22Rv1 (cell line): ENCODE measurements at regions not wholly inside any gene's neighbourhood (a gene's known extent, or its start where the extent isn't known, plus 50 kb on each side); places are given as distances from the start of the nearest gene placed in this dataset.

ENCODE experiments used
- H3K27ac ChIP-seq: fragments of 450-650 bp; 2 replicates; pipeline ENCODE4 v1.5.1; 2017
- ZFX ChIP-seq: fragments of 450-650 bp; IDR thresholded peaks from 2 replicates; pipeline ENCODE4 v1.6.1; 2017; ENCODE audit warnings: antibody characterized with exemption, borderline replicate concordance
- TF ChIP-seq, protein P1 (sequence below): fragments of 450-650 bp; IDR thresholded peaks from 2 replicates; pipeline ENCODE4 v1.5.1; 2017; ENCODE audit warnings: mild to moderate bottlenecking

DNA sequence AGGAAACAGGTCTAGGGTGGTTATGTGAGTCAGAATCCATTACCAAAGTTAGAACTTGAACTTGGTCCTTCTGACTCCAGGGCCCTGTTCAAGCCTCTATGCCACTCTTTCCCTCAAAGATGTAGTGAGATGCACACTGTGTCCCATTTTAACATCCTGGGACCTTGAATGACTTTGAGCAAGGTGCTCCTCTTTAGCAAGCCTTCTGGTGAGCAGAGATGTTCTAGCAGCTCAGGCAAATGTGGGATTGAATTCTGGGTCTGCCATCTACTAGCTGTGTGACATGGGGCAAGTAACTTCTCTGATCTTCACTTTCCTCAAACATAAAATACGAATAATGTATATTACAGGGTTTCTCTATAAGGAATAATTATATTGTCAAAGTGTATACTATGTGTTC is 294.0 kb upstream of the CXCR4 start:
- TF ChIP-seq, protein P1, sequence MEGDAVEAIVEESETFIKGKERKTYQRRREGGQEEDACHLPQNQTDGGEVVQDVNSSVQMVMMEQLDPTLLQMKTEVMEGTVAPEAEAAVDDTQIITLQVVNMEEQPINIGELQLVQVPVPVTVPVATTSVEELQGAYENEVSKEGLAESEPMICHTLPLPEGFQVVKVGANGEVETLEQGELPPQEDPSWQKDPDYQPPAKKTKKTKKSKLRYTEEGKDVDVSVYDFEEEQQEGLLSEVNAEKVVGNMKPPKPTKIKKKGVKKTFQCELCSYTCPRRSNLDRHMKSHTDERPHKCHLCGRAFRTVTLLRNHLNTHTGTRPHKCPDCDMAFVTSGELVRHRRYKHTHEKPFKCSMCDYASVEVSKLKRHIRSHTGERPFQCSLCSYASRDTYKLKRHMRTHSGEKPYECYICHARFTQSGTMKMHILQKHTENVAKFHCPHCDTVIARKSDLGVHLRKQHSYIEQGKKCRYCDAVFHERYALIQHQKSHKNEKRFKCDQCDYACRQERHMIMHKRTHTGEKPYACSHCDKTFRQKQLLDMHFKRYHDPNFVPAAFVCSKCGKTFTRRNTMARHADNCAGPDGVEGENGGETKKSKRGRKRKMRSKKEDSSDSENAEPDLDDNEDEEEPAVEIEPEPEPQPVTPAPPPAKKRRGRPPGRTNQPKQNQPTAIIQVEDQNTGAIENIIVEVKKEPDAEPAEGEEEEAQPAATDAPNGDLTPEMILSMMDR = no peak
- TF ChIP-seq ZFX = no peak
- H3K27ac ChIP-seq = no peak overlapping the region

DNA sequence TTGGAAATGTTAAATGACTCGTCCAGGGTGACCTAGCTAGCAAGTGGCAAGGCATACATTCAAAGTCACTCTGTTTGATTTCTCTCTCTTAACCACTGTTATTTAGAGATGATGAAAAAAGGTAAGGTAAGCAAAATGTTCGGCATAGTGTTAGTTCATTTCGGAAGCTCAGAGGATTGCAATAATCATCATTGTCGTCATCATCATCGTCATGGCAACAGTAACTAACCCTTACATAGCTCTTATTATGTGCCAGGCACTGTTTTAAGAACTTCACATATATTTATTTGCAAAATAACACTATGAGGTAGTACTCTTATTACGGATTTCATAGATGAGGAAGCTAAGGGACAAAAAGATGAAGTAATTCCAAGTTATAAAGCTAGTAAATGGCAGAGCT is 292.7 kb upstream of the CXCR4 start:
- TF ChIP-seq ZFX = no peak
- TF ChIP-seq, protein P1 = no peak
- H3K27ac ChIP-seq = no peak overlapping the region

DNA sequence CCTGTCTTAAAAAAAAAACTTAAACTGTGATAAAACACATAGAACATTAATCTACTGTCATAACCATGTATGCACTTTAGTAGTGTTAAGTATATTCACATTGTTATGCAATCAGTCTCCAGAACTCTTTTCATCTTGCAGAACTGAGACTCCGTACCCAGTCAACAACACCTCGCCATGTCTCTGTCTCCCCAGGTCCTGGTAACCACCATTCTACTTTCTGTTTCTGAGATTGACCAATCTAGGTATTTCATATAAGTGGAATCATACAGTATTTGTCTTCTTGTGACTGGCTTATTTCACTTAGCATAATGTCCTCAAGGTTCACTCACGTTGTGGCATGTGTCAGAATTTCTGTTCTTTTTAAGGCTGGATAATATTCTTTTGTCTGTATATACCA is 290.8 kb upstream of the CXCR4 start:
- TF ChIP-seq ZFX = no peak
- TF ChIP-seq, protein P1 = no peak
- no peak overlapping the region for H3K27ac ChIP-seq

DNA sequence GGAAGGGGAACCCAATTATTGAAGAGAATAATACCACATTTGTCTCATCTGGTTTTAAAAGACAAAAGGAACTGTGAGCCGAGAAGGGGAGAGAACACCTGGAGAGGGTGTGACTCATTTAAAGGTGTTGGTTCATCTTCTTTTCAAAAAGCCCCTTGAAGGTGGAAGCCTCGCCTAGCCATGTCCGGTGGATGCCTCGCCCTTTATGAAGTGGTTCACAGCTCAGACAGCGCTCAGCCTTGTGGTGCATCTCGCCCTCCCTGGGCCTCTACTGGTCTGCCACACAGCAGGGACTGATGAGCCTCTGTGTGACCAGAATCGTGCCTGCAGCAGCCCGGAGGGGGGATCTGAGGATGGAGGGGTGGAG is 290.0 kb upstream of the CXCR4 start:
- no peak overlapping the region for H3K27ac ChIP-seq

DNA sequence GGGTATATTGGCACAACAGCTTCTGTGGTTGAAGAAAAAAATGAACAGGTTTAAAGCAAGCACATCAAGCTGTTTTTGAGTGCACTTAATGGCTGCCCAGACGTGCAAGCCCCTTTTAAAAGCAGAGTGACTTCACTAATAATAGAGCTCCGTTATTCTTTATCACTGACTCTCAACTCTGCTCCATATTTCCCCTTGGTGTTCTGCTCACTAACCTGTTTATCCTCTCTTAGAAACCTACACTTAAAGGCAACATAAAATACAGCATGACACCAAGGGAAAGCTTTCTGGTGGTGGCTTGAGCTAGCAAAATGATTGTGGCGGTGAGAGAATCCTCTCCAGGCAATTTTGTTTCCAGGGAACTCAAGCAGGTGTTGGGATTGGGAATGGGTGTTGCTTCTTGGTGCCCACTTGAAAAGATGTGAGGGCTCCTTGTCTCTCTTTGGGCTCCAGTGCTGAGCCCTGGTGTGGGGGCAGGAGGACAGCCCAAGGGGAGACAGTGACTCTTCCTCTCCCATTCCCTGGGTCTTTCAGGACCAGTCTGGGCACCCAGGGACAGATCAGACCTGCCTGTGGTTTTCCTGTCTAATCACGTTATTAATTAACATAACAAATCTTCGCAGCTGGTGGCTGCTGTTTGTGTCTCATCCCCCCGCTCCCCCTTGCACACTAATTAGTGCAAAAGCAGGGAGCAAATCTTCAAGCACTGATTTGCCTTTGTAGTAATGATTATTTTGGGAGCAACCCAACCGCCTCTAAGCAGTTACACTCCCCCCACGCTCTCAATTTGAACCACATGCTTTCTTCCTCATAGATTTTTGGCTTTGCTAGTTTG is 289.4 kb upstream of the CXCR4 start:
- no peak overlapping the region for H3K27ac ChIP-seq
- TF ChIP-seq ZFX = no peak
- TF ChIP-seq, protein P1 = no peak

More for the DNA sequence above, 290.0 kb upstream of the CXCR4 start:
- TF ChIP-seq, protein P1 = no peak
- no peak for TF ChIP-seq ZFX

DNA sequence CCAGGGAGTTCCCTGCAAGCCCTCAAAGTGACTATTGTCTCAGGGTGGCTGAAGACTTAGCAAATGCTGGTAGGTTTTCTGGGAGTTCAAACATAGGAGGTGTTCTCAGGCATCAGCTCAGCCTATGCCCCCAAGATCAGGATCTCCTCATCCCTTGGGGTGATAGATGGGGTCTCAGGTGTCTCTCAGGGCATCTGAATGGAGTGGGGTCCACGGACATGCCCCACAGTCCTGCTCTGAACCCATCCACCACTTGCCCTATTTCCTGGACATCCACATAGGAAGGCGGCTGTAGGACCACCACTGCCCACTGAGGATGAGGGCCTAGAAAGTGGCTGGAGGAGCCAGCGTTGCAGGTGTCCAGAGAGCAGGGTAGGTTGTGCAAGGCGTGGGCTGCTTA is 287.0 kb upstream of the CXCR4 start:
- no peak overlapping the region for H3K27ac ChIP-seq
- TF ChIP-seq, protein P1 = no peak
- no peak for TF ChIP-seq ZFX

DNA sequence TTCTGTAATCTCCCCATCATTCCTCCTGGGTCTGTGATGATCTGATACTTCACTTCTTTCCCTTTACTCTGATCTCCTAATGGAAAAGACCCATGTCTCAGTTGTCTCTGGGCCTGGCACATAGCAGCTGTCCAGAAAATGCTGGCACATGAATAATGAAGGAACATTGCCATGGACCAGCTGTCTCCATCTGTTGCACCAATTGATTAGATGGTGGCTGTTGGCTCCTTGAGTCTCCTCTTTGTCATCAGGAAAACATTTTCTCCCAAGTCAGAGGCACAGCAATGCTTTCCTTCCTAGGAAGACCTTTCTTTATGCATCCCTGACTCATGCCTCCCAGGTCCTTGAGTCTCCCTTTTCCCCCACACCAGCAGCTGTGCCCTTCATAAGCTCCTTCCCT is 286.2 kb upstream of the CXCR4 start:
- no peak for TF ChIP-seq ZFX
- TF ChIP-seq, protein P1 = no peak
- H3K27ac ChIP-seq = no peak overlapping the region
